Vagina (tissue), 2 donors: ENCODE measurements at regions not wholly inside any gene's neighbourhood (a gene's known extent, or its start where the extent isn't known, plus 50 kb on each side); places are given as distances from the start of the nearest gene placed in this dataset.

Source experiments
- CTCF ChIP-seq, 3 experiments: fragments of 450-650 bp in 2 of 3; fragments of 200-600 bp in 1 of 3; sonication (generic) in 1 of 3; IDR thresholded peaks; one replicate each; pipeline ENCODE4 v1.5.1; 2017 to 2019; ENCODE audit warnings: antibody characterized with exemption in 3 of 3, mild to moderate bottlenecking in 2 of 3, moderate library complexity in 2 of 3
- POLR2A ChIP-seq, 2 donors: fragments of 450-650 bp; IDR thresholded peaks; one replicate each; pipeline ENCODE4 v1.6.1; 2017; ENCODE audit warnings: antibody characterized with exemption in 2 of 2, mild to moderate bottlenecking in 2 of 2, moderate library complexity in 2 of 2
- POLR2AphosphoS5 ChIP-seq, 2 donors: sonication (generic); formaldehyde crosslinking; IDR thresholded peaks; one replicate each; pipeline ENCODE4 v1.9.0; 2017; ENCODE audit warnings: antibody characterized with exemption in 2 of 2, mild to moderate bottlenecking in 2 of 2, low read depth in 1 of 2; ENCODE audit not compliant: insufficient read depth in 1 of 2

GRCh38 chr5:52656569-52657246, 131.0 kb upstream of the ITGA1 start:
- TF ChIP-seq CTCF (IDR thresholded peaks at IDR 0.05) (no peak), POLR2A (IDR thresholded peaks at IDR 0.05) (no peak), POLR2AphosphoS5 (IDR thresholded peaks at IDR 0.05; ENCODE audit: insufficient read depth in 1 of 2, low read depth in 1 of 2) (no peak)
